ENCODE measurements at regions not wholly inside any gene's neighbourhood (a gene's known extent, or its start where the extent isn't known, plus 50 kb on each side); places are given as distances from the start of the nearest gene placed in this dataset.

DNA sequence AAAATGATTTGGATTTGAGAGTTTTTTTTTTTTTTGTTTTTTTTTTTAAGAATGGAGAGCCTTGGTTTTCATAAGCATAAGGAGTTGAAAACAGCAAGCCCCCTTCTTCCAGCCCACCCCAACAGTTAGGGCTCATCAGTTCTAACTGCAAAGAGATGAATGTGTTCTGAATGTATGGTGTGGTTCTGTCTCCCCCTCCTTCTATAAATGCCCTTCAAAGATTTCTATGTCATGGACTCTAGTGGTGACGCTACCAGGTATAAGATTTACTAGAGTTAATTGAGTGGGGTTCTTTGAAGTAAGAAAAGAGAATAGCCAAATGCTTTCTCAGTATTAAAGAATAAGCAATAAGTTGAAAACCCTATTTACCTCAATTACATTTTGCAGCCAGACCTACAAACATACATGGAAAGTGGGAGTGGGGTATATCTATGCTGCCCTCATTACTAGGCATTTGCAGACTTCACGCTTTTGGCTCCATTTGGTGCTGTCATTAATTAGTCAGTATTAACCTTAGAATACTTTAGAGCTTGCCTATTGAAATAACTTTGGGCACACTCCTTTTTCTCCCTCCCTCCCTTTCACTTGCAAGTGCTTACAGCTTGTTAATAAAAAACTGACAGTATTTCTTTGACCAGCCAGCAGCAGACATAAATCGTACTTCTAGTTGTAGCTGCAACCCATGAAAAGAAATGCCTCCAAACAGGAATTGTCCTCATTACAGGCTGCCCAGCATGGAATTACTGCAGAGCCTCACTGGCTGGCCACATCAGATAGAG lies 667.2 kb upstream of the ZNF608 start:
- no peaks in the 10 kb centered on the region for H3K4me1 ChIP-seq (ENCODE audit: control insufficient read depth in 2 of 2, insufficient read depth in 2 of 2, low read length in 2 of 2)
- no peak overlapping the region for H3K4me3 Mint-ChIP-seq
- H3K27me3 Mint-ChIP-seq, result no peaks in the 10 kb centered on the region
- H3K4me3 ChIP-seq (ENCODE audit: low read length), result no peak overlapping the region
- no peak overlapping the region for H3K27ac Mint-ChIP-seq
- intact Hi-C loops (cut with micrococcal nuclease), result no loop called here
- ATAC-seq, result no peak
- peaks cover 0 to 7% (median 0%) of the 10 kb centered on the region in 11 donors for H3K9me3 Mint-ChIP-seq
- no peak overlapping the region for H3K27ac ChIP-seq (ENCODE audit: low read depth, low read length)
- no peaks in the 10 kb centered on the region for H3K36me3 ChIP-seq (ENCODE audit: control insufficient read depth in 2 of 3, insufficient read depth in 3 of 3, low read length in 3 of 3)
- no peaks in the 10 kb centered on the region for H3K36me3 Mint-ChIP-seq
- H3K4me1 Mint-ChIP-seq, result peaks cover 0 to 3% (median 0%) of the 10 kb centered on the region in 7 donors
- H3K9me3 ChIP-seq (ENCODE audit: control insufficient read depth in 2 of 3, low read length in 3 of 3), result no peaks in the 10 kb centered on the region
- POLR2A ChIA-PET, result no interaction called here
- no peak for DNase-seq
- CTCF ChIA-PET, result no interaction called here
- H3K27me3 ChIP-seq (ENCODE audit: control insufficient read depth in 2 of 2, insufficient read depth in 2 of 2, low read length in 2 of 2), result no peaks in the 10 kb centered on the region

GRCh38 chr5:125415126-125415525 lies 668.7 kb upstream of the ZNF608 start:
- Histone ChIP-seq H3K36me3 (ENCODE audit: control insufficient read depth in 2 of 3, insufficient read depth in 3 of 3, low read length in 3 of 3) (no peaks in the 10 kb centered on the region), H3K9me3 (ENCODE audit: control insufficient read depth in 2 of 3, low read length in 3 of 3) (no peaks in the 10 kb centered on the region), H3K27ac (ENCODE audit: low read depth, low read length) (no peak overlapping the region), H3K27me3 (ENCODE audit: control insufficient read depth in 2 of 2, insufficient read depth in 2 of 2, low read length in 2 of 2) (no peaks in the 10 kb centered on the region), H3K4me3 (ENCODE audit: low read length) (no peak overlapping the region), H3K4me1 (ENCODE audit: control insufficient read depth in 2 of 2, insufficient read depth in 2 of 2, low read length in 2 of 2) (no peaks in the 10 kb centered on the region)
- peaks cover 0 to 3% (median 0%) of the 10 kb centered on the region in 7 donors for H3K4me1 Mint-ChIP-seq
- H3K4me3 Mint-ChIP-seq, result no peak overlapping the region
- DNase-seq (no peak), ATAC-seq (no peak)
- no peak overlapping the region for H3K27ac Mint-ChIP-seq
- CTCF ChIA-PET, result no interaction called here
- no peaks in the 10 kb centered on the region for H3K36me3 Mint-ChIP-seq
- no peaks in the 10 kb centered on the region for H3K27me3 Mint-ChIP-seq
- H3K9me3 Mint-ChIP-seq, result peaks cover 0 to 7% (median 0%) of the 10 kb centered on the region in 11 donors
- intact Hi-C loops (cut with micrococcal nuclease), result no loop called here
- POLR2A ChIA-PET, result no interaction called here

DNA sequence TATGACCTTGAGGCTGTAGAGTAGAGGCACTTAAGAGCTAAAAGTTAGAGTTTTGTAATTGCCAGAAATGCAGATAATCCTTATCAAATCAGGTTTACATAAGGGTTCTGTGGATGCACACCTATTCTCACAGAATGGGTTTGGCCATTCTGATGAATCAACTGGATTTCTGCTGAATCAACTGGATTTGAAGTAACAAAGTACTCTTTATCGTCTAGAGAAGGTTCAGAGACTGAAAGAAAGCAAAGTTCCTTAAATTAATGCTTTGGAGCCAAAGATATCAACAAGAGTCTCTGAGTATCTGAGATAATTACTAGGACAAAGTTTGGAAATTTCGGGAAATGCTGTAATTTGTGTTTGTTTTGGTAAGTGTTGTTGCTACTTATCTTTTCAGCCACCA lies 669.6 kb upstream of the ZNF608 start:
- Histone ChIP-seq H3K9me3 (ENCODE audit: control insufficient read depth in 2 of 3, low read length in 3 of 3) (no peaks in the 10 kb centered on the region), H3K4me3 (ENCODE audit: low read length) (no peak overlapping the region), H3K27ac (ENCODE audit: low read depth, low read length) (no peak overlapping the region), H3K4me1 (ENCODE audit: control insufficient read depth in 2 of 2, insufficient read depth in 2 of 2, low read length in 2 of 2) (no peaks in the 10 kb centered on the region), H3K27me3 (ENCODE audit: control insufficient read depth in 2 of 2, insufficient read depth in 2 of 2, low read length in 2 of 2) (no peaks in the 10 kb centered on the region), H3K36me3 (ENCODE audit: control insufficient read depth in 2 of 3, insufficient read depth in 3 of 3, low read length in 3 of 3) (no peaks in the 10 kb centered on the region)
- Mint-ChIP-seq H3K36me3 (no peaks in the 10 kb centered on the region), H3K27ac (no peak overlapping the region), H3K4me3 (no peak overlapping the region), H3K9me3 (peaks cover 0 to 7% (median 0%) of the 10 kb centered on the region in 11 donors), H3K4me1 (peaks cover 0 to 3% (median 0%) of the 10 kb centered on the region in 7 donors), H3K27me3 (no peaks in the 10 kb centered on the region)
- intact Hi-C loops (cut with micrococcal nuclease), result no loop called here
- ChIA-PET CTCF (no interaction called here), POLR2A (no interaction called here)
- no peak for DNase-seq
- ATAC-seq, result no peak

- no peaks in the 10 kb centered on the region for H3K27me3 Mint-ChIP-seq
- H3K9me3 Mint-ChIP-seq, result peaks cover 0 to 10% (median 3%) of the 10 kb centered on the region in 11 donors
- no peaks in the 10 kb centered on the region for H3K9me3 ChIP-seq (ENCODE audit: control insufficient read depth in 2 of 3, low read length in 3 of 3)
- H3K36me3 Mint-ChIP-seq, result no peaks in the 10 kb centered on the region
- no peak for DNase-seq
- no peak for ATAC-seq
- no peak overlapping the region for H3K4me3 ChIP-seq (ENCODE audit: low read length)
- H3K27me3 ChIP-seq (ENCODE audit: control insufficient read depth in 2 of 2, insufficient read depth in 2 of 2, low read length in 2 of 2), result no peaks in the 10 kb centered on the region
- H3K27ac ChIP-seq (ENCODE audit: low read depth, low read length), result no peak overlapping the region
- no peak overlapping the region for H3K4me3 Mint-ChIP-seq
- H3K27ac Mint-ChIP-seq, result no peak overlapping the region
- intact Hi-C loops (cut with micrococcal nuclease), result no loop called here
- ChIA-PET CTCF (no interaction called here), POLR2A (no interaction called here)
- H3K4me1 ChIP-seq (ENCODE audit: control insufficient read depth in 2 of 2, insufficient read depth in 2 of 2, low read length in 2 of 2), result no peaks in the 10 kb centered on the region
- no peaks in the 10 kb centered on the region for H3K36me3 ChIP-seq (ENCODE audit: control insufficient read depth in 2 of 3, insufficient read depth in 3 of 3, low read length in 3 of 3)
- H3K4me1 Mint-ChIP-seq, result no peaks in the 10 kb centered on the region
These were observed 674.6 kb upstream of the ZNF608 start for GRCh38 chr5:125421006-125421405.

DNA sequence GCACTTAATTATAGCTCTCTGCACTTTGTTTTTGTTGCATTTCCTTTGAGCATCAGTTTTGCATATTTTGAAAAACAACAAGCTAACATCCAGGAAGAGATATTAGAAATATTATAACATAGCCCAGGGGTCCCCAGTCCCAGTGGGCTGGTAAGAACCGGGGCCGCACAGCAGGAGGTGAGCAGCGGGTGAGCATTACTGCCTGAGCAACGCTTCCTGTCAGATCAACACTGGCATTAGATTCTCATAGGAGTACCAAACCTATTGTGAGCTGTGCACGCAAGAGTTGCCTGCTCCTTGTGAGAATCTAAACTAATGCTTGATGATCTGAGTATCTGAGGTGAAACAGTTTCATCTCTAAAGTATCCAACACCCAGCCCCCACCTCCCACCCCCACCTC lies 675.9 kb upstream of the ZNF608 start:
- intact Hi-C loops (cut with micrococcal nuclease), result no loop called here
- no peaks in the 10 kb centered on the region for H3K4me1 Mint-ChIP-seq
- Histone ChIP-seq H3K27ac (ENCODE audit: low read depth, low read length) (no peak overlapping the region), H3K36me3 (ENCODE audit: control insufficient read depth in 2 of 3, insufficient read depth in 3 of 3, low read length in 3 of 3) (no peaks in the 10 kb centered on the region), H3K27me3 (ENCODE audit: control insufficient read depth in 2 of 2, insufficient read depth in 2 of 2, low read length in 2 of 2) (no peaks in the 10 kb centered on the region), H3K4me1 (ENCODE audit: control insufficient read depth in 2 of 2, insufficient read depth in 2 of 2, low read length in 2 of 2) (no peaks in the 10 kb centered on the region), H3K4me3 (ENCODE audit: low read length) (no peak overlapping the region), H3K9me3 (ENCODE audit: control insufficient read depth in 2 of 3, low read length in 3 of 3) (no peaks in the 10 kb centered on the region)
- no peak overlapping the region for H3K27ac Mint-ChIP-seq
- H3K4me3 Mint-ChIP-seq, result no peak overlapping the region
- no peak for ATAC-seq
- CTCF ChIA-PET, result no interaction called here
- no peaks in the 10 kb centered on the region for H3K36me3 Mint-ChIP-seq
- H3K9me3 Mint-ChIP-seq, result peaks cover 0 to 14% (median 2%) of the 10 kb centered on the region in 11 donors
- POLR2A ChIA-PET, result no interaction called here
- no peak for DNase-seq
- H3K27me3 Mint-ChIP-seq, result no peaks in the 10 kb centered on the region

DNA sequence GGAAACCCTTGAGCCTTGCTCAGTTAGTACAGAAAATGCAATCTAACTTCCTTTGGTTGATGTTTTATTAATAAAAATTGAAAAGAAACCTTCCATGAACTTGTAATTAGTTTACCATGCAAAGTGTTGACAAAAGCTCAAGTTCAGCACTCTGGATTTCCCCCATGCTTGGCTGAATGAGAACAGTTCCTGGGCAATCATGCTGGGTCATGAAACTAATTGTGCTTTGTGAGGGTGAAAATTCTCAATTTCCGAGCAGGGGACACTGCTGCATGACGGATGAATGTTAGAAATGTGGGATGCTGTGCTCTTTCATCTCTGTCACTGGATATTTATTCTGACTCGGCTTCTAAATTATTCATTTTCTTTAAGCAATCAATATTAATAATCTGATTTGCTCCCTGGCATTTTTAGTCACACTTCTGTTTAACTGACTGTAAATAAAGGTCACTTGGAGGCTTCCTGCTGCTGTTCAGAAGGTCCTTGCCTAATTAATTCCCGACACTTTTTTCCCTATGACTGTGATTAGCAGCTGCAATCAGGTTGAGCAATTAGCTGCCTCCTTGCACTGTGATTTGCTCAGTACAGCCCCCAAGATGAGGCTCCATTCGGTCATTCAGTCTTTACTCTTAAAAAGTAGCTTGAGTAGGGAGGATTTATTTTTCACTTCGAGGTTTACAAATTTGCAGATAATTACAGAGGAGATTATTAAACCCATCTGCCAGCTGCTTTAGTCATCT lies 678.1 kb upstream of the ZNF608 start:
- Histone ChIP-seq H3K9me3 (ENCODE audit: control insufficient read depth in 2 of 3, low read length in 3 of 3) (no peaks in the 10 kb centered on the region), H3K27ac (ENCODE audit: low read depth, low read length) (no peak overlapping the region), H3K36me3 (ENCODE audit: control insufficient read depth in 2 of 3, insufficient read depth in 3 of 3, low read length in 3 of 3) (no peaks in the 10 kb centered on the region), H3K4me3 (ENCODE audit: low read length) (no peak overlapping the region), H3K27me3 (ENCODE audit: control insufficient read depth in 2 of 2, insufficient read depth in 2 of 2, low read length in 2 of 2) (no peaks in the 10 kb centered on the region), H3K4me1 (ENCODE audit: control insufficient read depth in 2 of 2, insufficient read depth in 2 of 2, low read length in 2 of 2) (no peaks in the 10 kb centered on the region)
- Mint-ChIP-seq H3K27me3 (no peaks in the 10 kb centered on the region), H3K4me1 (no peaks in the 10 kb centered on the region), H3K36me3 (no peaks in the 10 kb centered on the region), H3K4me3 (no peak overlapping the region), H3K27ac (no peak overlapping the region), H3K9me3 (peaks cover 0 to 23% (median 2%) of the 10 kb centered on the region in 11 donors)
- ChIA-PET CTCF (no interaction called here), POLR2A (no interaction called here)
- DNase-seq (no peak), ATAC-seq (no peak)
- intact Hi-C loops (cut with micrococcal nuclease), result no loop called here

GRCh38 chr5:125429498-125429897 lies 683.1 kb upstream of the ZNF608 start:
- Histone ChIP-seq H3K27ac (ENCODE audit: low read depth, low read length) (no peak overlapping the region), H3K4me1 (ENCODE audit: control insufficient read depth in 2 of 2, insufficient read depth in 2 of 2, low read length in 2 of 2) (no peaks in the 10 kb centered on the region), H3K36me3 (ENCODE audit: control insufficient read depth in 2 of 3, insufficient read depth in 3 of 3, low read length in 3 of 3) (no peaks in the 10 kb centered on the region), H3K4me3 (ENCODE audit: low read length) (no peak overlapping the region), H3K27me3 (ENCODE audit: control insufficient read depth in 2 of 2, insufficient read depth in 2 of 2, low read length in 2 of 2) (no peaks in the 10 kb centered on the region), H3K9me3 (ENCODE audit: control insufficient read depth in 2 of 3, low read length in 3 of 3) (no peaks in the 10 kb centered on the region)
- DNase-seq, result no peak
- Mint-ChIP-seq H3K27me3 (no peaks in the 10 kb centered on the region), H3K4me3 (no peak overlapping the region), H3K9me3 (peaks cover 0 to 35% (median 4%) of the 10 kb centered on the region in 11 donors), H3K4me1 (no peaks in the 10 kb centered on the region), H3K27ac (no peak overlapping the region), H3K36me3 (no peaks in the 10 kb centered on the region)
- intact Hi-C loops (cut with micrococcal nuclease), result no loop called here
- ChIA-PET POLR2A (no interaction called here), CTCF (no interaction called here)
- no peak for ATAC-seq

Measured in naive thymus-derived CD4-positive, alpha-beta T cell (primary cell).